ENCODE measurements at regions not wholly inside any gene's neighbourhood (a gene's known extent, or its start where the extent isn't known, plus 50 kb on each side); places are given as distances from the start of the nearest gene placed in this dataset.

DNA sequence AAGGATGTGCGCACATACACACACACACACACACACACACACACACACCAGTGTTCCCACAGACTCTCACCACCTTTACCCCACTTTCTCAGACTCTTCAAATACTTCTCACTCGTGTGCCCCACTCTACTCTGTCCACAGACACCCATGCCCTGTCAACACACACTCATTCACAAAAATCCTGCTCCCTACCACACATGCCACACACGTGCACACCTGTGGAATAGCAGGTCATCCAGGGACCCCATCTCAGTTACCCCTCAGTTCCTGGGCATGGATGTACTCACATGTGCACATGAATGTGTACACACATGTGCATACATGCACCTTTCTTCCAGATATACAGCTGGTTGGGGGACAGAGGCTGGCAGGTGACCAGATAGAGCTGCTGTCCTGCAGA, 142.9 kb downstream of the EMX2 start:
- BruUV-seq (replicated peaks) = no TSS peak
- H4K20me1 ChIP-seq (ENCODE audit: insufficient read depth, low read length) = no peaks in the 10 kb centered on the region
- no peak overlapping the region for H3K27ac ChIP-seq (ENCODE audit: low read depth, low read length, poor library complexity, severe bottlenecking)
- H3K9me3 ChIP-seq (ENCODE audit: low read length) = no peaks in the 10 kb centered on the region
- ChIA-PET CTCF (ENCODE audit: unreplicated experiment) (no interaction called here), POLR2A (interaction anchor here (0.6 kb wide), 1 partner anchor 15 kb away, joined by 3 read pairs; no protein-coding TSS in a partner anchor)
- H3K4me3 ChIP-seq (ENCODE audit: low read depth, low read length, poor library complexity, severe bottlenecking) = no peak overlapping the region
- intact Hi-C loops (cut with micrococcal nuclease; ENCODE audit: unreplicated experiment) = no loop called here
- no peaks in the 10 kb centered on the region for H3K9me2 ChIP-seq (ENCODE audit: insufficient read depth, low read length)
- no peaks in the 10 kb centered on the region for H3K36me3 ChIP-seq (ENCODE audit: insufficient read depth, low read length)
- no peaks in the 10 kb centered on the region for H3K4me1 ChIP-seq (ENCODE audit: insufficient read depth, low read length, poor library complexity, severe bottlenecking)
- no peak for DNase-seq (ENCODE audit: low spot score)
- no peaks in the 10 kb centered on the region for H3K79me2 ChIP-seq (ENCODE audit: insufficient read depth, low read depth, low read length)
- TF ChIP-seq CTCF (conservative IDR thresholded peaks at IDR 0.05; ENCODE audit: low read length) (no peak), EZH2phosphoT487 (IDR thresholded peaks at IDR 0.05; ENCODE audit: borderline replicate concordance, low read depth, low read length) (no peak)
- H3K4me2 ChIP-seq (ENCODE audit: low read length) = no peak overlapping the region
- H2AFZ ChIP-seq (ENCODE audit: low read length) = no peak overlapping the region

DNA sequence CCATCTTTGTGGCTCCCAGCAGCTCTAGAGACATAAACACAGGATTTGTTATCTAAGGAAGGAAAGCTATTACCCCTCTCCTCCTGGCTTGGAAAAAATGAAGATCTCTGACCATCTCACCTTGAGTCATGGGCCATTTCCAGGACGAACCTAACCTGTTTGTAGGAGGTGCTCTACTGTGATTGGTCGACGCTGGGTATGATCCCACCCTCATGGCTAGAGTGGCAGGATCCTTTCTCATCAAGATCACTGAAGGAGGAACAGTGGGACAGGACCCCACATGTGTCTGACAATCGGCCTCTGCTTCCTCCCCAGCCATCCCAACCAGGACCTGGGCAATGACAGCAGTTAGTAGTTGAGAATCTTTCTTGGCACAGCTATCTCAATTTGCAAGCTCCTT, 144.1 kb downstream of the EMX2 start:
- H3K36me3 ChIP-seq (ENCODE audit: insufficient read depth, low read length) = no peaks in the 10 kb centered on the region
- H3K4me1 ChIP-seq (ENCODE audit: insufficient read depth, low read length, poor library complexity, severe bottlenecking) = no peaks in the 10 kb centered on the region
- no peak overlapping the region for H3K4me3 ChIP-seq (ENCODE audit: low read depth, low read length, poor library complexity, severe bottlenecking)
- intact Hi-C loops (cut with micrococcal nuclease; ENCODE audit: unreplicated experiment) = no loop called here
- ChIA-PET POLR2A (no interaction called here), CTCF (ENCODE audit: unreplicated experiment) (no interaction called here)
- H3K79me2 ChIP-seq (ENCODE audit: insufficient read depth, low read depth, low read length) = no peaks in the 10 kb centered on the region
- H2AFZ ChIP-seq (ENCODE audit: low read length) = no peak overlapping the region
- H3K27ac ChIP-seq (ENCODE audit: low read depth, low read length, poor library complexity, severe bottlenecking) = no peak overlapping the region
- no peak for DNase-seq (ENCODE audit: low spot score)
- H4K20me1 ChIP-seq (ENCODE audit: insufficient read depth, low read length) = no peaks in the 10 kb centered on the region
- H3K9me3 ChIP-seq (ENCODE audit: low read length) = no peaks in the 10 kb centered on the region
- TF ChIP-seq CTCF (conservative IDR thresholded peaks at IDR 0.05; ENCODE audit: low read length) (no peak), EZH2phosphoT487 (IDR thresholded peaks at IDR 0.05; ENCODE audit: borderline replicate concordance, low read depth, low read length) (no peak)
- H3K4me2 ChIP-seq (ENCODE audit: low read length) = no peak overlapping the region
- BruUV-seq (replicated peaks) = no TSS peak
- H3K9me2 ChIP-seq (ENCODE audit: insufficient read depth, low read length) = no peaks in the 10 kb centered on the region

DNA sequence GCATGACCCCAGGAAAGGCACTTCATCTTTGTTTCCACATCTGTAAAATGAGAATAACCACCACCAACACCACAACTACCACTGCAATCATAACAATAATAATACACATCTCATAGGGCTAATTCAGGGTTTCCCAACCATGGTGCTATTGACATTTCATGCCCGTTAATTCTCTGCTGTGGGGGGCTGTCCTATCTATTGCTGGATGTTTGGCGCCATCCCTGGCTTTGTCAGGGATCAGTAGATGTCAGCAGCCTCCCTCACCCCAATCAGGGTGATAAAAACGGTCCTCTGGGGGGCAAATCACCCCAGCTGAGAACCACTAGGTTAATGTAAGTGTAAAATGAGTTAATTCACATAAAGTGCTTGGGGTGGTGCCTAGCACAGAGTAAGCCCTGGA, 145.8 kb downstream of the EMX2 start:
- Histone ChIP-seq H3K4me1 (ENCODE audit: insufficient read depth, low read length, poor library complexity, severe bottlenecking) (no peaks in the 10 kb centered on the region), H3K4me2 (ENCODE audit: low read length) (no peak overlapping the region), H3K36me3 (ENCODE audit: insufficient read depth, low read length) (no peaks in the 10 kb centered on the region), H3K79me2 (ENCODE audit: insufficient read depth, low read depth, low read length) (no peaks in the 10 kb centered on the region), H3K9me2 (ENCODE audit: insufficient read depth, low read length) (no peaks in the 10 kb centered on the region), H2AFZ (ENCODE audit: low read length) (no peak overlapping the region), H4K20me1 (ENCODE audit: insufficient read depth, low read length) (no peaks in the 10 kb centered on the region), H3K4me3 (ENCODE audit: low read depth, low read length, poor library complexity, severe bottlenecking) (no peak overlapping the region), H3K9me3 (ENCODE audit: low read length) (no peaks in the 10 kb centered on the region), H3K27ac (ENCODE audit: low read depth, low read length, poor library complexity, severe bottlenecking) (no peak overlapping the region)
- TF ChIP-seq CTCF (conservative IDR thresholded peaks at IDR 0.05; ENCODE audit: low read length) = no peak
- TF ChIP-seq EZH2phosphoT487 (IDR thresholded peaks at IDR 0.05; ENCODE audit: borderline replicate concordance, low read depth, low read length) = no peak
- intact Hi-C loops (cut with micrococcal nuclease; ENCODE audit: unreplicated experiment) = no loop called here
- ChIA-PET CTCF (ENCODE audit: unreplicated experiment) (no interaction called here), POLR2A (no interaction called here)
- no peak for DNase-seq (ENCODE audit: low spot score)
- no TSS peak for BruUV-seq (replicated peaks)
